ENCODE measurements at regions not wholly inside any gene's neighbourhood (a gene's known extent, or its start where the extent isn't known, plus 50 kb on each side); places are given as distances from the start of the nearest gene placed in this dataset.

DNA sequence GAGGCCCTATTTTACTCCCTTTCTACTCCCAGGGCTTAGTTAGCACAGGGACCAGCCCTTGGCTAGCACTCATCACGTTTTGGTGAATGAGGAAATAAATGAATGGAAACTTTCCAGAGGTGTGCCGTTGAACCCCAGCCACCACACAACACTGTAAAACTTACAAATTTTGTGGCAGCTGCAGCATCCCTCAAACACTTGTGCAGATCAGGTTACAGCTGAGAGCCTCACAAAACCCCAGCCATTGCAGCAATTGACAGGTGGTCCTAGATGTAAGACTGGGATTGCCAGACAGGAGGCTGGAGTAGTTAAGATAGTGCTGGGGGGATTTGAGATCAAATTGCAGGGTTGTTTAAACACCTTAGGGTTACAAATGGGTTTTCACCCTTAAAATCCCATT lies 482.2 kb upstream of the KIF2A start:
- no peaks in the 10 kb centered on the region for H3K36me3 ChIP-seq (ENCODE audit: control insufficient read depth, insufficient read depth, low read length)
- Mint-ChIP-seq H3K27me3 (ENCODE audit: insufficient read depth) (peaks cover 21% of the 10 kb centered on the region), H3K9me3 (no peaks in the 10 kb centered on the region), H3K27ac (no peak overlapping the region), H3K4me3 (no peak overlapping the region), H3K36me3 (ENCODE audit: low read depth) (no peaks in the 10 kb centered on the region), H3K4me1 (peaks cover 18% of the 10 kb centered on the region)
- H3K9me3 ChIP-seq (ENCODE audit: control insufficient read depth, low read length): peaks cover 6% of the 10 kb centered on the region
- H3K27me3 ChIP-seq (ENCODE audit: control insufficient read depth, insufficient read depth, low read length, poor library complexity, severe bottlenecking): peaks cover 39% of the 10 kb centered on the region
- H3K9ac ChIP-seq (ENCODE audit: extremely low read depth, low read length, poor library complexity, severe bottlenecking): no peak overlapping the region
- TF ChIP-seq, protein P1, sequence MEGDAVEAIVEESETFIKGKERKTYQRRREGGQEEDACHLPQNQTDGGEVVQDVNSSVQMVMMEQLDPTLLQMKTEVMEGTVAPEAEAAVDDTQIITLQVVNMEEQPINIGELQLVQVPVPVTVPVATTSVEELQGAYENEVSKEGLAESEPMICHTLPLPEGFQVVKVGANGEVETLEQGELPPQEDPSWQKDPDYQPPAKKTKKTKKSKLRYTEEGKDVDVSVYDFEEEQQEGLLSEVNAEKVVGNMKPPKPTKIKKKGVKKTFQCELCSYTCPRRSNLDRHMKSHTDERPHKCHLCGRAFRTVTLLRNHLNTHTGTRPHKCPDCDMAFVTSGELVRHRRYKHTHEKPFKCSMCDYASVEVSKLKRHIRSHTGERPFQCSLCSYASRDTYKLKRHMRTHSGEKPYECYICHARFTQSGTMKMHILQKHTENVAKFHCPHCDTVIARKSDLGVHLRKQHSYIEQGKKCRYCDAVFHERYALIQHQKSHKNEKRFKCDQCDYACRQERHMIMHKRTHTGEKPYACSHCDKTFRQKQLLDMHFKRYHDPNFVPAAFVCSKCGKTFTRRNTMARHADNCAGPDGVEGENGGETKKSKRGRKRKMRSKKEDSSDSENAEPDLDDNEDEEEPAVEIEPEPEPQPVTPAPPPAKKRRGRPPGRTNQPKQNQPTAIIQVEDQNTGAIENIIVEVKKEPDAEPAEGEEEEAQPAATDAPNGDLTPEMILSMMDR (conservative IDR thresholded peaks at IDR 0.05): no peak
- 72% methylated on average over 2 of the region's 2 CpGs; no CpG with 5 or more reads in 1 of the 2 experiments for WGBS, 2 experiments (ENCODE audit: insufficient coverage in 1 of 2, insufficient read length in 1 of 2)
- H3K4me3 ChIP-seq (ENCODE audit: low read length): peak overlapping the region; percentile 13
- peaks cover 3% of the 10 kb centered on the region for H3K4me1 ChIP-seq (ENCODE audit: control insufficient read depth, insufficient read depth, low read length)
- H3K27ac ChIP-seq (ENCODE audit: low read depth, low read length): no peak overlapping the region
- no peak for DNase-seq

- Histone ChIP-seq H3K27ac (ENCODE audit: low read depth, low read length) (no peak overlapping the region), H3K9me3 (ENCODE audit: control insufficient read depth, low read length) (peaks cover under 1% of the 10 kb centered on the region), H3K4me1 (ENCODE audit: control insufficient read depth, insufficient read depth, low read length) (peaks cover 3% of the 10 kb centered on the region), H3K36me3 (ENCODE audit: control insufficient read depth, insufficient read depth, low read length) (no peaks in the 10 kb centered on the region), H3K4me3 (ENCODE audit: low read length) (no peak overlapping the region), H3K9ac (ENCODE audit: extremely low read depth, low read length, poor library complexity, severe bottlenecking) (no peak overlapping the region), H3K27me3 (ENCODE audit: control insufficient read depth, insufficient read depth, low read length, poor library complexity, severe bottlenecking) (peaks cover 39% of the 10 kb centered on the region)
- Mint-ChIP-seq H3K27ac (no peak overlapping the region), H3K4me3 (no peak overlapping the region), H3K27me3 (ENCODE audit: insufficient read depth) (peaks cover 21% of the 10 kb centered on the region), H3K4me1 (peaks cover 18% of the 10 kb centered on the region), H3K36me3 (ENCODE audit: low read depth) (no peaks in the 10 kb centered on the region), H3K9me3 (no peaks in the 10 kb centered on the region)
- DNase-seq: no peak
- 91 to 96% methylated on average over 4 of the region's 4 CpGs for WGBS, 2 experiments (ENCODE audit: insufficient coverage in 1 of 2, insufficient read length in 1 of 2)
- TF ChIP-seq, protein P1 (conservative IDR thresholded peaks at IDR 0.05): no peak
These were observed 481.6 kb upstream of the KIF2A start for GRCh38 chr5:61824396-61824795.

- H3K9me3 Mint-ChIP-seq: no peaks in the 10 kb centered on the region
- no peak for DNase-seq
- H3K4me1 Mint-ChIP-seq: peaks cover 18% of the 10 kb centered on the region
- H3K4me3 Mint-ChIP-seq: no peak overlapping the region
- Histone ChIP-seq H3K4me3 (ENCODE audit: low read length) (no peak overlapping the region), H3K27me3 (ENCODE audit: control insufficient read depth, insufficient read depth, low read length, poor library complexity, severe bottlenecking) (peaks cover 39% of the 10 kb centered on the region), H3K9ac (ENCODE audit: extremely low read depth, low read length, poor library complexity, severe bottlenecking) (no peak overlapping the region), H3K36me3 (ENCODE audit: control insufficient read depth, insufficient read depth, low read length) (no peaks in the 10 kb centered on the region), H3K4me1 (ENCODE audit: control insufficient read depth, insufficient read depth, low read length) (peaks cover 3% of the 10 kb centered on the region), H3K27ac (ENCODE audit: low read depth, low read length) (no peak overlapping the region), H3K9me3 (ENCODE audit: control insufficient read depth, low read length) (no peaks in the 10 kb centered on the region)
- H3K36me3 Mint-ChIP-seq (ENCODE audit: low read depth): no peaks in the 10 kb centered on the region
- TF ChIP-seq, protein P1 (conservative IDR thresholded peaks at IDR 0.05): no peak
- WGBS, 2 experiments (ENCODE audit: insufficient coverage in 1 of 2, insufficient read length in 1 of 2): 93 to 100% methylated on average over 2 of the region's 2 CpGs
- H3K27ac Mint-ChIP-seq: no peak overlapping the region
- peaks cover 21% of the 10 kb centered on the region for H3K27me3 Mint-ChIP-seq (ENCODE audit: insufficient read depth)
These were observed 478.5 kb upstream of the KIF2A start for GRCh38 chr5:61827445-61827975.
